GM21447 (cell line): ENCODE measurements at regions not wholly inside any gene's neighbourhood (a gene's known extent, or its start where the extent isn't known, plus 50 kb on each side); places are given as distances from the start of the nearest gene placed in this dataset.

Experiments used
- ATAC-seq: cut with Tn5 transposase; IDR thresholded peaks from one replicate; pipeline ENCODE4 v1.9.1; 2021; ENCODE audit not compliant: unreplicated experiment

GRCh38 chr7:15867441-15867840 is 181.0 kb upstream of the MEOX2 start:
- ATAC-seq = no peak

- ATAC-seq = no peak
Measured at GRCh38 chr7:15866753-15867152, 180.3 kb upstream of the MEOX2 start.

GRCh38 chr7:15864626-15864991 is 178.1 kb upstream of the MEOX2 start:
- ATAC-seq = no peak

GRCh38 chr7:15863951-15864625 is 177.6 kb upstream of the MEOX2 start:
- ATAC-seq = no peak

GRCh38 chr7:15862781-15863165 is 176.3 kb upstream of the MEOX2 start:
- ATAC-seq = no peak

- no peak for ATAC-seq
Measured at GRCh38 chr7:15862016-15862780, 175.7 kb upstream of the MEOX2 start.

- no peak for ATAC-seq
Measured at GRCh38 chr7:15860264-15860949, 173.9 kb upstream of the MEOX2 start.

- no peak for ATAC-seq
Measured at GRCh38 chr7:15857026-15857425, 170.5 kb upstream of the MEOX2 start.

- ATAC-seq = no peak
Measured at GRCh38 chr7:15856311-15856710, 169.8 kb upstream of the MEOX2 start.

GRCh38 chr7:15855525-15856109 is 169.1 kb upstream of the MEOX2 start:
- ATAC-seq = no peak

GRCh38 chr7:15854841-15855524 is 168.5 kb upstream of the MEOX2 start:
- ATAC-seq = no peak

GRCh38 chr7:15853832-15854470 is 167.5 kb upstream of the MEOX2 start:
- ATAC-seq = no peak

- no peak for ATAC-seq
Measured at GRCh38 chr7:15851201-15851600, 164.7 kb upstream of the MEOX2 start.

- no peak for ATAC-seq
Measured at GRCh38 chr7:15848901-15849300, 162.4 kb upstream of the MEOX2 start.

GRCh38 chr7:15848362-15848761 is 161.9 kb upstream of the MEOX2 start:
- ATAC-seq = no peak

GRCh38 chr7:15845868-15846267 is 159.4 kb upstream of the MEOX2 start:
- ATAC-seq = no peak

- no peak for ATAC-seq
Measured at GRCh38 chr7:15845461-15845860, 159.0 kb upstream of the MEOX2 start.

- ATAC-seq = no peak
Measured at GRCh38 chr7:15839416-15840100, 153.1 kb upstream of the MEOX2 start.

- no peak for ATAC-seq
Measured at GRCh38 chr7:15838265-15838664, 151.8 kb upstream of the MEOX2 start.

- ATAC-seq = no peak
Measured at GRCh38 chr7:15837306-15837950, 150.9 kb upstream of the MEOX2 start.
